ENCODE measurements at regions not wholly inside any gene's neighbourhood (a gene's known extent, or its start where the extent isn't known, plus 50 kb on each side); places are given as distances from the start of the nearest gene placed in this dataset.
A peak's percentile ranks its signal among the peaks of the same experiment; 100 is the strongest.

DNA sequence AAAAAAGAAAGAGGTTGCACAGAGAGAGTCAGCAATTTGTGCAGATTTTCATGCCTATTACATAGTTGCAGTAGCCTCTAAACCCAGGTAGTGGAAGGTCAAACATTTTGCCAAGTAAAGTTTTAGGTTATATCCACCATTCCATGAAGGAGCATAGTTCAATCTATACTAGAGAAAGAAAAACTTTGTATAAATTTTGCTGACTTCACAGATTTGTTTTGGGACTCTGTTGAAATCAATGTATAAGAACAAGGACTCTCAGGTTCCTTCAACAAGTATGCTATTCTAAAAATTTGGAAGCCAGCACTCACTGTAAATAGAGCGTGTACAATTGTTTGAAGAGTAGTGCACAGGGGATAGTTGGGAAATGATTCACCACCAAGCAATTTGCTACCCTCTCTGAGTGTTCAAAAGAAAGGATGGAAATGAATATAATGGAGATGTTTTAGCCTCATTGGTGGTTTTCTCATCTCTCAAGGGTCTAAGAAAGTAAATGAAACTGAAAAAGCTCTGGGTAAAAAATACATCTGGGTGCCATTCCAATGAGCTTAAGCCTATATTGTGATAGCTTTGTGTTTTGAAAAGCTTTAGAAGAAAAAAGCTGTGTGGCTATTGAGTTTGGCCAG is 508.4 kb upstream of the LUZP2 start:
- peak; percentile 8 for DNase-seq (ENCODE audit: low read depth)
- H3K4me3 ChIP-seq (ENCODE audit: low read depth, low read length), result no peak overlapping the region
- no peak for TF ChIP-seq CTCF (IDR thresholded peaks at IDR 0.05; ENCODE audit: insufficient read depth, low read depth, low read length)

GRCh38 chr11:23990346-23991164 is 506.3 kb upstream of the LUZP2 start:
- H3K4me3 ChIP-seq (ENCODE audit: low read depth, low read length), result no peak overlapping the region
- TF ChIP-seq CTCF (IDR thresholded peaks at IDR 0.05; ENCODE audit: insufficient read depth, low read depth, low read length), result no peak
- peak; percentile 60 for DNase-seq (ENCODE audit: low read depth)

DNA sequence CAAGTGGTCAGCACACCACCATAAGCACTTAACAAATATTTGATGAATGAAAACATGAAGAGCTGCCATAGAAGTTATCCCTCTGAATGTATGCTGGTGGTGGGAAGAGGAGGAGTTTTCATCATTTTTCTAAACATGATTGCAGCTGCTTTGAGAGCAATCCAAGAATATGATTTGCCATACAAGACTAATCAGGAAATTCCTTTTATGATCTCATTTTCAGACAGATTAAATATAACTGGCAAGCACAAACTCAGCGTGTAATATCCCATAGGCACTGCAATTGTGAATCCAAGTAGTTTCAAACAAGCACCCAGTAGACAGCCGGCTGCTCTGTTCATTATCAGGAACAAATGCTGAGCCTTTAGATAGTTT is 505.7 kb upstream of the LUZP2 start:
- TF ChIP-seq CTCF (IDR thresholded peaks at IDR 0.05; ENCODE audit: insufficient read depth, low read depth, low read length), result no peak
- peak; percentile 56 for DNase-seq (ENCODE audit: low read depth)
- H3K4me3 ChIP-seq (ENCODE audit: low read depth, low read length), result no peak overlapping the region

DNA sequence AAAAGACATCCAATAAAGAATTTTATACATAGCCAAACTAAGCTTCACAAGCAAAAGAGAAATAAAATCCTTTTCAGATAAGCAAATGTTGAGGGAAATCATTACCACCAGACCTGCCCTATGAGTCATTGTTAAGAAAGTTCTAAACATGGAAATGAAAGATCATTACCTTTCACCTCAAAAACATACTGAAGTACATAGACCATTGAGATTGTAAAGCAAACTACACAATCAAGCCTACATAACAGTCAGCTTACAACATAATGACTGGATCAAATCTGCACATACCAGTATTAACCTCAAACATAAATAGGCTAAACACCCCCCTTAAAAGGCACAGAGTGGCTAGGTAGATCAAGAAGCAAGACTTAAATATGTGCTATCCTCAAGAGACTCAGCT is 501.0 kb upstream of the LUZP2 start:
- no peak for TF ChIP-seq CTCF (IDR thresholded peaks at IDR 0.05; ENCODE audit: insufficient read depth, low read depth, low read length)
- DNase-seq (ENCODE audit: low read depth), result peak; percentile 36
- H3K4me3 ChIP-seq (ENCODE audit: low read depth, low read length), result no peak overlapping the region

GRCh38 chr11:23997356-23997755 is 499.5 kb upstream of the LUZP2 start:
- H3K4me3 ChIP-seq (ENCODE audit: low read depth, low read length), result no peak overlapping the region
- DNase-seq (ENCODE audit: low read depth), result no peak
- TF ChIP-seq CTCF (IDR thresholded peaks at IDR 0.05; ENCODE audit: insufficient read depth, low read depth, low read length), result no peak

DNA sequence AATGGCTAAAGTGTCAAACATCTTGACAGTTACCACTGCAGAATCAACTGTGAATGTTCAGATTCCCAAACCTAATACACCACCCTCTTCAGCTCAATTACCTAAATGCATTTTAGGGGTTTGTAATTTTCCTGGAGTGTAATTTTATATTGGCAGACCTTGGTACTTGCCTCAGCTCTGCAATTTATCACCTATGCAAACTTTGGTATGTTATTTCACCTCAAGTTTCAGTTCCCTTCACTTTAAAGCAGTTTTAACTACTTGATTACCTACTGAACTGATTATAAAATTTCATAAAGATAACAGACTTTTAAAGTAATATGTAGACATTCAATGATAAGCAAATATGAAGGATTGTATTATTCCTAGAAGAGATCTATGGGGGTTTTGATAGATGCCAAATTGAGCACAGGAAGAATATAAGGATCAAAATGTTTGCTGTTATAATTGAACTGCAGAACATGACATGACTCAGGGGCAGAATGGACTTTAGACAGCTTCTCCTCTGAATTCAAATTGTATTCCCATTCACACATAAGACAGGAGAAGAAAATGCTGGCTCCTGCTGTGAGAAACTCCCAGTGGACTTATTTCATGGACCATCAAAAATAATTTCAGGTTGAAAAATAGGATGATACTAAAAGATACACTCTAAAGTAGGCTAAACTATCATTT is 491.5 kb upstream of the LUZP2 start:
- no peak overlapping the region for H3K4me3 ChIP-seq (ENCODE audit: low read depth, low read length)
- no peak for DNase-seq (ENCODE audit: low read depth)
- TF ChIP-seq CTCF (IDR thresholded peaks at IDR 0.05; ENCODE audit: insufficient read depth, low read depth, low read length), result no peak
